Smooth muscle cell (in vitro differentiated cells): ENCODE measurements at regions not wholly inside any gene's neighbourhood (a gene's known extent, or its start where the extent isn't known, plus 50 kb on each side); places are given as distances from the start of the nearest gene placed in this dataset.

Experiments
- DNase-seq: peaks from one replicate; lab custom pipeline; 2025; ENCODE audit not compliant: unreplicated experiment; lab: John Stamatoyannopoulos, UW
- H2AFZ ChIP-seq: fragments of 200-600 bp; sonication (generic); 2 replicates; pipeline ENCODE4 v1.6.0; 2016; ENCODE audit warnings: antibody characterized with exemption, low read depth, mild to moderate bottlenecking
- H3F3A ChIP-seq: fragments of 200-600 bp; sonication (generic); 2 replicates; pipeline ENCODE4 v1.6.0; 2017; ENCODE audit warnings: antibody characterized with exemption, low read depth
- H3K27ac ChIP-seq: fragments of 200-600 bp; sonication (generic); 2 replicates; pipeline ENCODE4 v1.5.1; 2016; ENCODE audit warnings: low read depth, mild to moderate bottlenecking
- H3K27me3 ChIP-seq: fragments of 200-600 bp; sonication (generic); 2 replicates; pipeline ENCODE4 v1.6.1; 2016; ENCODE audit warnings: low read depth, mild to moderate bottlenecking
- H3K36me3 ChIP-seq: fragments of 200-600 bp; sonication (generic); 2 replicates; pipeline ENCODE4 v1.5.1; 2016; ENCODE audit warnings: low read depth
- H3K4me1 ChIP-seq: fragments of 200-600 bp; sonication (generic); 2 replicates; pipeline ENCODE4 v1.5.1; 2016; ENCODE audit warnings: low read depth
- H3K4me2 ChIP-seq: fragments of 200-600 bp; sonication (generic); 2 replicates; pipeline ENCODE4 v1.6.0; 2016; ENCODE audit warnings: mild to moderate bottlenecking
- H3K4me3 ChIP-seq: fragments of 200-600 bp; sonication (generic); 2 replicates; pipeline ENCODE4 v1.5.1; 2016; ENCODE audit warnings: mild to moderate bottlenecking
- H3K79me2 ChIP-seq: fragments of 200-600 bp; sonication (generic); 2 replicates; pipeline ENCODE4 v1.6.0; 2016; ENCODE audit warnings: low read depth, mild to moderate bottlenecking
- H3K9ac ChIP-seq: fragments of 200-600 bp; sonication (generic); 2 replicates; pipeline ENCODE4 v1.6.0; 2016; ENCODE audit warnings: low read depth
- H3K9me3 ChIP-seq: fragments of 200-600 bp; sonication (generic); replicated peaks from 2 replicates; pipeline ENCODE4 v1.5.1; 2016; ENCODE audit warnings: low read depth
- H4K20me1 ChIP-seq: fragments of 200-600 bp; sonication (generic); 2 replicates; pipeline ENCODE4 v1.6.0; 2016; ENCODE audit warnings: low read depth
- CTCF ChIP-seq: fragments of 200-600 bp; sonication (generic); IDR thresholded peaks from 2 replicates; pipeline ENCODE4 v1.5.1; 2017; ENCODE audit warnings: borderline replicate concordance, mild to moderate bottlenecking, antibody characterized with exemption; ENCODE audit not compliant: insufficient read depth, poor library complexity, severe bottlenecking
- WGBS: methylation state at CpG from one replicate; pipeline ENCODE4 v1.1.7; 2016; ENCODE audit warnings: low lambda C conversion rate; 5-methylcytosine and 5-hydroxymethylcytosine counted together

GRCh38 chr5:29992248-29992647 lies 1201.2 kb upstream of the CDH6 start:
- H2AFZ ChIP-seq = no peak overlapping the region
- H3K4me1 ChIP-seq = no peaks in the 10 kb centered on the region
- no peaks in the 10 kb centered on the region for H3K9me3 ChIP-seq
- 70% methylated on average over 1 of the region's 1 CpG for WGBS
- no peaks in the 10 kb centered on the region for H4K20me1 ChIP-seq
- no peak for DNase-seq
- TF ChIP-seq CTCF = no peak
- no peaks in the 10 kb centered on the region for H3K27me3 ChIP-seq
- H3K9ac ChIP-seq = no peak overlapping the region
- H3K36me3 ChIP-seq = no peaks in the 10 kb centered on the region
- H3K27ac ChIP-seq = no peak overlapping the region
- no peak overlapping the region for H3K4me3 ChIP-seq
- H3K4me2 ChIP-seq = no peak overlapping the region
- no peaks in the 10 kb centered on the region for H3F3A ChIP-seq
- no peaks in the 10 kb centered on the region for H3K79me2 ChIP-seq

GRCh38 chr5:29990681-29991080 lies 1202.8 kb upstream of the CDH6 start:
- Histone ChIP-seq H3K4me2 (no peak overlapping the region), H3K9me3 (no peaks in the 10 kb centered on the region), H2AFZ (no peak overlapping the region), H3F3A (no peaks in the 10 kb centered on the region), H3K79me2 (no peaks in the 10 kb centered on the region), H3K9ac (no peak overlapping the region), H3K4me3 (no peak overlapping the region), H3K27me3 (no peaks in the 10 kb centered on the region), H3K4me1 (no peaks in the 10 kb centered on the region), H3K27ac (no peak overlapping the region), H4K20me1 (no peaks in the 10 kb centered on the region), H3K36me3 (no peaks in the 10 kb centered on the region)
- no peak for DNase-seq
- TF ChIP-seq CTCF = no peak
- WGBS = 92% methylated on average over 3 of the region's 3 CpGs

GRCh38 chr5:29984156-29984540 lies 1209.3 kb upstream of the CDH6 start:
- Histone ChIP-seq H4K20me1 (no peaks in the 10 kb centered on the region), H3K4me3 (no peak overlapping the region), H3K27me3 (no peaks in the 10 kb centered on the region), H3K36me3 (no peaks in the 10 kb centered on the region), H3K4me2 (no peak overlapping the region), H3F3A (no peaks in the 10 kb centered on the region), H3K27ac (no peak overlapping the region), H3K79me2 (no peaks in the 10 kb centered on the region), H3K9me3 (no peaks in the 10 kb centered on the region), H3K9ac (no peak overlapping the region), H3K4me1 (no peaks in the 10 kb centered on the region), H2AFZ (no peak overlapping the region)
- DNase-seq = no peak
- TF ChIP-seq CTCF = no peak
- whole genome bisulfite sequencing = 64% methylated on average over 1 of the region's 1 CpG

- no peak overlapping the region for H2AFZ ChIP-seq
- H3K4me3 ChIP-seq = no peak overlapping the region
- H3K9me3 ChIP-seq = no peaks in the 10 kb centered on the region
- no peak for TF ChIP-seq CTCF
- H3K36me3 ChIP-seq = no peaks in the 10 kb centered on the region
- no peaks in the 10 kb centered on the region for H3K27me3 ChIP-seq
- H3F3A ChIP-seq = no peaks in the 10 kb centered on the region
- DNase-seq = no peak
- H3K4me2 ChIP-seq = no peak overlapping the region
- H3K27ac ChIP-seq = no peak overlapping the region
- H3K4me1 ChIP-seq = no peaks in the 10 kb centered on the region
- no peaks in the 10 kb centered on the region for H3K79me2 ChIP-seq
- H4K20me1 ChIP-seq = no peaks in the 10 kb centered on the region
- no peak overlapping the region for H3K9ac ChIP-seq
These were observed 1209.8 kb upstream of the CDH6 start for GRCh38 chr5:29983528-29984155.
